Body of pancreas (tissue), 4 donors: ENCODE measurements at regions not wholly inside any gene's neighbourhood (a gene's known extent, or its start where the extent isn't known, plus 50 kb on each side); places are given as distances from the start of the nearest gene placed in this dataset.

Source experiments
- CTCF ChIP-seq, 7 experiments: fragments of 450-650 bp in 4 of 7; fragments of 200-600 bp in 3 of 7; sonication (generic) in 3 of 7; IDR thresholded peaks; one replicate each; pipeline ENCODE4 v1.5.1; 2016 to 2019; ENCODE audit warnings: antibody characterized with exemption in 7 of 7
- POLR2A ChIP-seq, 3 donors: fragments of 450-650 bp; IDR thresholded peaks; one replicate each; pipeline ENCODE4 v1.6.1; 2016; ENCODE audit warnings: antibody characterized with exemption in 3 of 3, mild to moderate bottlenecking in 2 of 3

GRCh38 chr12:97957109-97957508, 494.5 kb downstream of the RMST start:
- no peak for TF ChIP-seq CTCF (IDR thresholded peaks at IDR 0.05)
- no peak for TF ChIP-seq POLR2A (IDR thresholded peaks at IDR 0.05)
